Activated B cell treated with CpG ODN at 0.5 μM for 24 hours (primary cell): ENCODE measurements at regions not wholly inside any gene's neighbourhood (a gene's known extent, or its start where the extent isn't known, plus 50 kb on each side); places are given as distances from the start of the nearest gene placed in this dataset.

ENCODE experiments used
- ATAC-seq: fragments of 200-7000 bp; cut with Tn5 transposase; one replicate; pipeline ENCODE4 v1.10.0; 2021; ENCODE audit warnings: low read depth, mild to moderate bottlenecking, moderate library complexity
- CTCF ChIA-PET: fragments of 350-600 bp; sonication (Branson Sonifier 250); formaldehyde crosslinking; loops from one replicate; lab custom pipeline; 2021; ENCODE audit warnings: antibody characterized with exemption; lab: Charles Lee
- POLR2A ChIA-PET: fragments of 350-600 bp; sonication (Branson Sonifier 250); formaldehyde crosslinking; loops from one replicate; lab custom pipeline; 2021; ENCODE audit warnings: antibody characterized with exemption; lab: Charles Lee
- DNase-seq: peaks from one replicate; pipeline ENCODE4 v3.0.0; 2022
- H3K27ac Mint-ChIP-seq: one replicate; pipeline ENCODE4 v1.8.0; 2020; ENCODE audit warnings: mixed read lengths
- H3K27me3 Mint-ChIP-seq: one replicate; pipeline ENCODE4 v1.8.0; 2021; ENCODE audit warnings: mixed read lengths
- H3K36me3 Mint-ChIP-seq: one replicate; pipeline ENCODE4 v1.8.0; 2021; ENCODE audit warnings: low read depth, mixed read lengths
- H3K4me1 Mint-ChIP-seq: one replicate; pipeline ENCODE4 v1.8.0; 2021; ENCODE audit warnings: mixed read lengths
- H3K4me3 Mint-ChIP-seq: one replicate; pipeline ENCODE4 v1.8.0; 2020; ENCODE audit warnings: mild to moderate bottlenecking, mixed read lengths
- H3K9me3 Mint-ChIP-seq: one replicate; pipeline ENCODE4 v1.8.0; 2020; ENCODE audit warnings: mixed read lengths
- CTCF ChIP-seq: fragments of 200-600 bp; IDR thresholded peaks from one replicate; pipeline ENCODE4 v1.8.0; 2022; ENCODE audit warnings: antibody characterized with exemption, mild to moderate bottlenecking
- intact Hi-C: fragments of 100-400 bp; cut with micrococcal nuclease; formaldehyde crosslinking; loops from one replicate; pipeline ENCODE4 v1.15.1; 2024

- peaks cover 6% of the 10 kb centered on the region for H3K9me3 Mint-ChIP-seq
- TF ChIP-seq CTCF, result no peak
- ChIA-PET POLR2A (no interaction called here), CTCF (no interaction called here)
- DNase-seq (no peak), ATAC-seq (no peak)
- no peaks in the 10 kb centered on the region for H3K4me1 Mint-ChIP-seq
- no peak overlapping the region for H3K4me3 Mint-ChIP-seq
- intact Hi-C loops, result no loop called here
- H3K27ac Mint-ChIP-seq, result no peak overlapping the region
- no peaks in the 10 kb centered on the region for H3K36me3 Mint-ChIP-seq
- no peaks in the 10 kb centered on the region for H3K27me3 Mint-ChIP-seq
Observed at GRCh38 chr2:78309460-78309859, 716.0 kb upstream of the REG3G start.

GRCh38 chr2:78315368-78315767, 710.1 kb upstream of the REG3G start:
- H3K4me3 Mint-ChIP-seq, result no peak overlapping the region
- POLR2A ChIA-PET, result no interaction called here
- no peaks in the 10 kb centered on the region for H3K4me1 Mint-ChIP-seq

GRCh38 chr2:78318275-78318674, 707.2 kb upstream of the REG3G start:
- Mint-ChIP-seq H3K9me3 (no peaks in the 10 kb centered on the region), H3K27me3 (no peaks in the 10 kb centered on the region)
- no peak for ATAC-seq

More at GRCh38 chr2:78315368-78315767, 710.1 kb upstream of the REG3G start:
- no peak for TF ChIP-seq CTCF
- Mint-ChIP-seq H3K36me3 (no peaks in the 10 kb centered on the region), H3K9me3 (peaks cover 6% of the 10 kb centered on the region), H3K27me3 (no peaks in the 10 kb centered on the region), H3K27ac (no peak overlapping the region)
- intact Hi-C loops, result no loop called here
- CTCF ChIA-PET, result no interaction called here
- DNase-seq (no peak), ATAC-seq (no peak)

GRCh38 chr2:78330193-78330592, 695.3 kb upstream of the REG3G start:
- H3K27me3 Mint-ChIP-seq, result no peaks in the 10 kb centered on the region
- POLR2A ChIA-PET, result no interaction called here
- CTCF ChIA-PET, result no interaction called here

More at GRCh38 chr2:78318275-78318674, 707.2 kb upstream of the REG3G start:
- no peak for DNase-seq
- Mint-ChIP-seq H3K36me3 (no peaks in the 10 kb centered on the region), H3K27ac (no peak overlapping the region), H3K4me3 (no peak overlapping the region), H3K4me1 (no peaks in the 10 kb centered on the region)
- no peak for TF ChIP-seq CTCF
- CTCF ChIA-PET, result no interaction called here
- POLR2A ChIA-PET, result no interaction called here
- intact Hi-C loops, result no loop called here

GRCh38 chr2:78351208-78351607, 674.3 kb upstream of the REG3G start:
- H3K27me3 Mint-ChIP-seq, result no peaks in the 10 kb centered on the region
- no peak overlapping the region for H3K4me3 Mint-ChIP-seq
- H3K4me1 Mint-ChIP-seq, result no peaks in the 10 kb centered on the region
- DNase-seq (no peak), ATAC-seq (no peak)
- intact Hi-C loops, result no loop called here
- no peak overlapping the region for H3K27ac Mint-ChIP-seq
- POLR2A ChIA-PET, result no interaction called here
- no peaks in the 10 kb centered on the region for H3K9me3 Mint-ChIP-seq
- no peak for TF ChIP-seq CTCF
- CTCF ChIA-PET, result no interaction called here
- H3K36me3 Mint-ChIP-seq, result no peaks in the 10 kb centered on the region

More at GRCh38 chr2:78330193-78330592, 695.3 kb upstream of the REG3G start:
- H3K9me3 Mint-ChIP-seq, result no peaks in the 10 kb centered on the region
- no peak for ATAC-seq
- intact Hi-C loops, result no loop called here
- no peak for TF ChIP-seq CTCF
- no peaks in the 10 kb centered on the region for H3K36me3 Mint-ChIP-seq
- no peak for DNase-seq
- no peaks in the 10 kb centered on the region for H3K4me1 Mint-ChIP-seq
- no peak overlapping the region for H3K4me3 Mint-ChIP-seq
- no peak overlapping the region for H3K27ac Mint-ChIP-seq
